HEK293T (cell line): ENCODE measurements at regions not wholly inside any gene's neighbourhood (a gene's known extent, or its start where the extent isn't known, plus 50 kb on each side); places are given as distances from the start of the nearest gene placed in this dataset.
"Not testable (repeated sequence)": the region's sequence is repeated elsewhere in the genome, so short reads cannot be mapped to it uniquely, and the experiment has no call there.

Source experiments
- CTCF ChIA-PET: fragments of 350-600 bp; formaldehyde crosslinking; extraction: SDS; loops from one replicate; lab custom pipeline; 2021; ENCODE audit warnings: antibody characterized with exemption, inconsistent platforms; lab: Yijun Ruan, JAX
- POLR2A ChIA-PET: fragments of 350-600 bp; formaldehyde crosslinking; extraction: SDS; loops from one replicate; lab custom pipeline; 2020; ENCODE audit warnings: antibody characterized with exemption, inconsistent platforms; lab: Yijun Ruan, JAX
- DNase-seq: peaks from one replicate; pipeline ENCODE4 v3.0.0; 2012; ENCODE audit warnings: mixed read lengths; ENCODE audit errors: extremely low spot score

DNA sequence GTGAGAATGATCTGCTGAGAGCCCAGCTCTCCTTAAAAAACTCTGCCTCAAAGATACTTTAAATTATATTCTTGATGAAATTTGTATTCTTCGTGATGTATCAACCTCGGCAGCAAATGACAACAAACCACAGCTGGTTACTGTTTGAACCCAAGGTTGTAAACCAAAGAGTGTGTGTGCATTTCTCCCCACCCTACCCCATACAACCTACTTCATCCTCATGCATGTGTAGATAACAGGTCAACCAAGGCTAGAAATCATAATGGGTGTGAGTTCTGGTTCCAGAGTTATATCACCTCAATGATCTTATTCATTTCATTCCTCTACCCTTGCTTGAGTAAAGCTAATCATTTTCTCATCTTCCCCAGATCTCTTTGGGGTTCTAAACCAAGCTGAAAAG, 58.8 kb upstream of the DPP6 start:
- CTCF ChIA-PET, DNase-seq, POLR2A ChIA-PET: not testable (repeated sequence)

DNA sequence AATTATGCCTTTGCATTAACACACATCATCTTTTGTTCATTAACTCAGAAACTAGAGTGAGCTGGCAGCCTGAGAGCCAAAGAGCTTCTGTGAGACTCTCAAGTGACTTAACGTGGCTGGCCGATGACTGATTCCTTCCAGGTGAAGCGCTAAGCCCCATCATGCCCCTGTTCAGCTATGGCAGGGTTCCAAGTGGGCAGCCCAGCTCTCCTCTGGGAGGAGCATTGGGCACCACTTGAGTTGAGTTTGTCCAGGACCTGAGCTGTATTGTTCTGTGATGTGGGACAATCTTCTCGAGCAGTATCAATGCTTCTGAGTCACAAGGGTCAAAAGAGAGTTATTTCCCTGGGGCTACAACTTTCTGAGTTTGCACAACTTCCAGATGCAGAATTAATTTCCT, 53.3 kb upstream of the DPP6 start:
- CTCF ChIA-PET, DNase-seq, POLR2A ChIA-PET: not testable (repeated sequence)
